ENCODE measurements at regions not wholly inside any gene's neighbourhood (a gene's known extent, or its start where the extent isn't known, plus 50 kb on each side); places are given as distances from the start of the nearest gene placed in this dataset.
"Not testable (repeated sequence)": the region's sequence is repeated elsewhere in the genome, so short reads cannot be mapped to it uniquely, and the experiment has no call there.

- Histone ChIP-seq H3K4me3 (no peak overlapping the region), H3K27ac (no peak overlapping the region)
- DNase-seq (ENCODE audit: low spot score): no peak
- TF ChIP-seq, protein P1, sequence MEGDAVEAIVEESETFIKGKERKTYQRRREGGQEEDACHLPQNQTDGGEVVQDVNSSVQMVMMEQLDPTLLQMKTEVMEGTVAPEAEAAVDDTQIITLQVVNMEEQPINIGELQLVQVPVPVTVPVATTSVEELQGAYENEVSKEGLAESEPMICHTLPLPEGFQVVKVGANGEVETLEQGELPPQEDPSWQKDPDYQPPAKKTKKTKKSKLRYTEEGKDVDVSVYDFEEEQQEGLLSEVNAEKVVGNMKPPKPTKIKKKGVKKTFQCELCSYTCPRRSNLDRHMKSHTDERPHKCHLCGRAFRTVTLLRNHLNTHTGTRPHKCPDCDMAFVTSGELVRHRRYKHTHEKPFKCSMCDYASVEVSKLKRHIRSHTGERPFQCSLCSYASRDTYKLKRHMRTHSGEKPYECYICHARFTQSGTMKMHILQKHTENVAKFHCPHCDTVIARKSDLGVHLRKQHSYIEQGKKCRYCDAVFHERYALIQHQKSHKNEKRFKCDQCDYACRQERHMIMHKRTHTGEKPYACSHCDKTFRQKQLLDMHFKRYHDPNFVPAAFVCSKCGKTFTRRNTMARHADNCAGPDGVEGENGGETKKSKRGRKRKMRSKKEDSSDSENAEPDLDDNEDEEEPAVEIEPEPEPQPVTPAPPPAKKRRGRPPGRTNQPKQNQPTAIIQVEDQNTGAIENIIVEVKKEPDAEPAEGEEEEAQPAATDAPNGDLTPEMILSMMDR (IDR thresholded peaks at IDR 0.05): no peak
Observed at GRCh38 chr3:69688400-69688799, 50.9 kb upstream of the MITF start.

GRCh38 chr3:69687641-69688040 lies 51.6 kb upstream of the MITF start:
- no peak for DNase-seq (ENCODE audit: low spot score)
- Histone ChIP-seq H3K27ac (no peak overlapping the region), H3K4me3 (no peak overlapping the region)
- TF ChIP-seq, protein P1 (IDR thresholded peaks at IDR 0.05): no peak

GRCh38 chr3:69686056-69686455 lies 53.2 kb upstream of the MITF start:
- TF ChIP-seq, protein P1 (IDR thresholded peaks at IDR 0.05): no peak
- H3K4me3 ChIP-seq: no peak overlapping the region
- H3K27ac ChIP-seq: no peak overlapping the region
- DNase-seq (ENCODE audit: low spot score): no peak

- Histone ChIP-seq H3K4me3 (no peak overlapping the region), H3K27ac (no peak overlapping the region)
- no peak for DNase-seq (ENCODE audit: low spot score)
- TF ChIP-seq, protein P1 (IDR thresholded peaks at IDR 0.05): no peak
Observed at GRCh38 chr3:69684309-69684961, 54.8 kb upstream of the MITF start.

DNA sequence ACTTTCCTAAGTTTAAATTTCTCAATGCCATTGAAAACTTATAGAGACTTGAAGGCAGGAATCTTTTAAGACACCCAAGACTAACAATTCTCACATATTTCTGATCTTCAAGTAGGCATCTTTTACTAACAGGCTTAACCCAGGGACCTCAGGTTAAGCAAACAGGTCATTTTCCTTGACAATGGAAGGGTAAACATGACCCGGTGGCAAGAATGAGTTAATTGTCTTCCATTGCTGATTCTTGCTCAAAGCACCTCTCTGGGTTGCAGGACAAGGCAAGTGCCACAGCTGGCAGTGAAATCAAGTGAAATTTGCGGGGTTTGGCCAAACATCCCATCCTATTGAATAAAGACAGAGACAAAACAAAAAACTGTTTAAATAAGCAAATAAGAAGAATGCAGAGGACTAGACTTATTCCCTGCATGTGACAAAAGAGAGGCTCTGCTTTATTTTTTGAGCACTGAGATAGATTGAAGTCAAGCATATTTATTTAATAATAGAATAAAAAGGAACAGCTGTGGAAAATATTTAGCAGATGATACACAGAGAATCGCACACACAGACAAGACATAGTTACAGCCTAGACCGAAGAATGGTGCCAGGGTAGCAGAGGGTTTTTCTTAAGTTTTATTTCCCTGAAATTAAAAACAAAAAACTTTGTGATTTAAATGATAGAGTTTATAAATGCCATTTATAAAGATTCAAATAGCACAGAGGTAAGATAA lies 56.0 kb upstream of the MITF start:
- Histone ChIP-seq H3K4me3 (no peak overlapping the region), H3K27ac (no peak overlapping the region)
- TF ChIP-seq, protein P1 (IDR thresholded peaks at IDR 0.05): no peak
- no peak for DNase-seq (ENCODE audit: low spot score)

DNA sequence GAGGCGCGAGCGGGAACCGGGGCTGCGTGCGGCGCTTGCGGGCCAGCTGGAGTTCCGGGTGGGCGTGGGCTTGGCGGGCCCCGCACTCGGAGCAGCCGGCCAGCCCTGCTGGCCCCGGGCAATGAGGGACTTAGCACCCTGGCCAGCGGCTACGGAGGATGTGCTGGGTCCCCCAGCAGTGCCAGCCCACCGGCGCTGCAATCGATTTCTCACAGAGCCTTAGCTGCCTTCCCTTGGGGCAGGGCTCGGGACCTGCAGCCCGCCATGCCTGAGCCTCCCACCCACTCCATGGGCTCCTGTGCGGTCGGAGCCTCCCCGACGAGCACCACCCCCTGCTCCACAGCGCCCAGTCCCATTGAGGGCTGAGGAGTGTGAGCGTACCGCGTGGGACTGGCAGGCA lies 61.8 kb upstream of the MITF start:
- DNase-seq (ENCODE audit: low spot score); H3K4me3 ChIP-seq; H3K27ac ChIP-seq: not testable (repeated sequence)

DNA sequence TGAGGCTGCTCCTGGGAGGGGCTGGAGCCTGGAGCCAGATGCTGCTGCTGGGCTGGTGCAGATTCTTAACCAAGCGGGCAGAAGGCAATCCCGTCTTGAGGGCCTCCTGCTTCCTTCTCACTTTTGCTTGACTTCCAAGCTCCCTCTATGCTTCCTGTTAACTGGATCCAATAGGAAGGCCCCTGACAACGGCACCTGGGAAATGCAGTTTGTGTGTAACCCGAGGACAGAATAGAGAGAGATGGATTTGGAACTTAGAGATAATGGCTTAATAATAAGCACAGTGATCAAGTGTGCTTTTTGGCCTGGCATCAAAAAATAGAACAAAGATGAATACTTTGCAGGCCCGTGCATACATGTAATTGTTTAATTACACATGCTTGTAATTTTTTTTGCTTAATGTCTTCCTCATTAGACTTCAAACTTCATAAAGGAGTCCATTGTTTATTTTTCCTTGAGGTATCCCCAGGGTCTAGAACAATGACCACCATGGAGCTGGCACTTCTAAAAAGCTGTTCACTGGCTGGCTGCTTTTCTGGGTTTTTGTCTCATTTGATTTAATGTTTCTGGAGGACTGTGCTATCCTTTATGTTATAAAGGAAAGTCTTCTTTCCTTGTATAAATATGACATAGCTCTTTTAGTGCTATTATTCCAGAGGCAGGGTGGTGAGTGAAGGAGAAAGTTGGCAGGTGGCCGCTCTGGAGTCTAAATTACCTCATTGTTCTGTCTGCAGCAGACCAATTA lies 63.3 kb upstream of the MITF start:
- TF ChIP-seq, protein P1 (IDR thresholded peaks at IDR 0.05): no peak
- no peak overlapping the region for H3K27ac ChIP-seq
- no peak overlapping the region for H3K4me3 ChIP-seq
- no peak for DNase-seq (ENCODE audit: low spot score)
